Heart left ventricle (tissue), 13 donors: ENCODE measurements at regions not wholly inside any gene's neighbourhood (a gene's known extent, or its start where the extent isn't known, plus 50 kb on each side); places are given as distances from the start of the nearest gene placed in this dataset.

Source experiments
- CTCF ChIP-seq, 12 donors: fragments of 200-600 bp; sonication (generic) in 4 of 12; IDR thresholded peaks; one replicate each; pipeline versions ENCODE4 v1.5.0 to v1.8.0; 2018 to 2022; ENCODE audit warnings: antibody characterized with exemption in 12 of 12, mild to moderate bottlenecking in 5 of 12
- POLR2A ChIP-seq, 2 donors: fragments of 450-650 bp; IDR thresholded peaks; one replicate each; pipeline ENCODE4 v1.6.1; 2017; ENCODE audit warnings: antibody characterized with exemption in 2 of 2, mild to moderate bottlenecking in 2 of 2, moderate library complexity in 2 of 2
- donor health status: ischemic (EF 13 %, LVEDD 7.1; RV severe dilation, severe dysfunction).
- donor health status: DM: no; HTN: yes; CAD: no.
- donor health status: DM: no; HTN: no; CAD: no.
- donor health status: ischemic (EF 25% LVEDD 6.9; RV normal size, moderate dysfunction).
- donor health status: ischemic (EF 25% LVEDD 5.7; RV mildly dilated, moderate dysfunction).
- donor health status: ischemic (EF 35%, LVEDD 5.7; RV mildly dilated, moderate dysfunction).
- donor health status: nonischemic (EF 11% LVEDD 7.7; RV severe dilation, severe dysfunction).
- donor health status: DM: yes; HTN: yes; CAD: no.
- donor health status: PGD.
- donor health status: ischemic (EF 29% LVEDD 5.4; RV normal size, mild dysfunction).
- donor health status: nonischemic (EF 23%, LVEDD 6.1; RV moderate dilation, normal function).

GRCh38 chr5:130896636-130897035, 268.4 kb downstream of the HINT1 start:
- no peak for TF ChIP-seq CTCF (IDR thresholded peaks at IDR 0.05)
- no peak for TF ChIP-seq POLR2A (IDR thresholded peaks at IDR 0.05)
